ENCODE measurements at regions not wholly inside any gene's neighbourhood (a gene's known extent, or its start where the extent isn't known, plus 50 kb on each side); places are given as distances from the start of the nearest gene placed in this dataset.

- DNase-seq (ENCODE audit: low read depth, low spot score) (no peak), FAIRE-seq (no peak)
- intact Hi-C loops (cut with micrococcal nuclease): no loop called here
- Histone ChIP-seq H3K27ac (ENCODE audit: insufficient read depth, low read depth, low read length) (no peak overlapping the region), H3K9me3 (replicated peaks; ENCODE audit: control insufficient read depth, insufficient read depth, low read length) (no peaks in the 10 kb centered on the region), H3K79me2 (ENCODE audit: control insufficient read depth, insufficient read depth, low read length) (no peaks in the 10 kb centered on the region), H3K4me2 (ENCODE audit: insufficient read depth, low read length) (no peak overlapping the region), H2AFZ (ENCODE audit: low read depth, low read length) (no peak overlapping the region), H4K20me1 (replicated peaks; ENCODE audit: control insufficient read depth, extremely low read depth, insufficient read depth, low read length) (no peaks in the 10 kb centered on the region), H3K9ac (replicated peaks; ENCODE audit: extremely low read depth, insufficient read depth, low read length) (no peak overlapping the region), H3K4me3 (replicated peaks in 1 of 3; ENCODE audit: insufficient read depth in 1 of 3, low read depth in 1 of 3, low read length in 3 of 3) (no peak overlapping the region), H3K36me3 (ENCODE audit: control insufficient read depth in 2 of 2, extremely low read depth in 1 of 2, insufficient read depth in 2 of 2, low read length in 2 of 2) (no peaks in the 10 kb centered on the region), H3K4me1 (ENCODE audit: control insufficient read depth, extremely low read depth, insufficient read depth, low read length) (no peaks in the 10 kb centered on the region), H3K27me3 (ENCODE audit: control insufficient read depth in 2 of 2, insufficient read depth in 2 of 2, low read length in 2 of 2) (peaks cover 0 to 3% of the 10 kb centered on the region in 2 experiments), H3K9me1 (replicated peaks; ENCODE audit: control insufficient read depth, extremely low read depth, insufficient read depth, low read length) (no peaks in the 10 kb centered on the region)
- no peak for TF ChIP-seq JUN (IDR thresholded peaks at IDR 0.05; ENCODE audit: borderline replicate concordance, insufficient read depth, insufficient read length, low read depth)
- no peak for TF ChIP-seq EZH2 (IDR thresholded peaks at IDR 0.05; ENCODE audit: borderline replicate concordance, low read depth, low read length, severe bottlenecking)
- TF ChIP-seq MYC (IDR thresholded peaks at IDR 0.05; ENCODE audit: low read depth, low read length): no peak
- no peak for TF ChIP-seq POLR2AphosphoS5 (IDR thresholded peaks at IDR 0.05; ENCODE audit: insufficient read depth, low read depth, low read length)
- no peak for TF ChIP-seq MAX (IDR thresholded peaks at IDR 0.05; ENCODE audit: insufficient read depth, insufficient read length)
- TF ChIP-seq, protein P1, sequence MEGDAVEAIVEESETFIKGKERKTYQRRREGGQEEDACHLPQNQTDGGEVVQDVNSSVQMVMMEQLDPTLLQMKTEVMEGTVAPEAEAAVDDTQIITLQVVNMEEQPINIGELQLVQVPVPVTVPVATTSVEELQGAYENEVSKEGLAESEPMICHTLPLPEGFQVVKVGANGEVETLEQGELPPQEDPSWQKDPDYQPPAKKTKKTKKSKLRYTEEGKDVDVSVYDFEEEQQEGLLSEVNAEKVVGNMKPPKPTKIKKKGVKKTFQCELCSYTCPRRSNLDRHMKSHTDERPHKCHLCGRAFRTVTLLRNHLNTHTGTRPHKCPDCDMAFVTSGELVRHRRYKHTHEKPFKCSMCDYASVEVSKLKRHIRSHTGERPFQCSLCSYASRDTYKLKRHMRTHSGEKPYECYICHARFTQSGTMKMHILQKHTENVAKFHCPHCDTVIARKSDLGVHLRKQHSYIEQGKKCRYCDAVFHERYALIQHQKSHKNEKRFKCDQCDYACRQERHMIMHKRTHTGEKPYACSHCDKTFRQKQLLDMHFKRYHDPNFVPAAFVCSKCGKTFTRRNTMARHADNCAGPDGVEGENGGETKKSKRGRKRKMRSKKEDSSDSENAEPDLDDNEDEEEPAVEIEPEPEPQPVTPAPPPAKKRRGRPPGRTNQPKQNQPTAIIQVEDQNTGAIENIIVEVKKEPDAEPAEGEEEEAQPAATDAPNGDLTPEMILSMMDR (IDR thresholded peaks at IDR 0.05; ENCODE audit: extremely low read depth in 1 of 2, insufficient read depth in 1 of 2, low read depth in 1 of 2, low read length in 2 of 2): no peak
- no peak for TF ChIP-seq FOS (IDR thresholded peaks at IDR 0.05; ENCODE audit: borderline replicate concordance, insufficient read depth, low read length)
- no peak for TF ChIP-seq POLR2A (IDR thresholded peaks at IDR 0.05; ENCODE audit: low read depth, low read length)
- ChIA-PET POLR2A (no interaction called here), CTCF (no interaction called here)
- BruUV-seq (replicated peaks): no TSS peak
- dilution Hi-C loops (cut with MboI; ENCODE audit: extremely low pct_ligation_motif_present, low sequenced_read_pairs): no loop called here
These were observed 209.9 kb downstream of the LY86 start for GRCh38 chr6:6798448-6798860.
